H1 (cell line): ENCODE measurements at regions not wholly inside any gene's neighbourhood (a gene's known extent, or its start where the extent isn't known, plus 50 kb on each side); places are given as distances from the start of the nearest gene placed in this dataset.

Experiments
- CTCF ChIA-PET: fragments of 300-600 bp; sonication (Branson Sonifier 250); formaldehyde crosslinking; loops from one replicate; lab custom pipeline; 2021; ENCODE audit not compliant: partially characterized antibody; lab: Charles Lee
- POLR2A ChIA-PET: fragments of 300-600 bp; sonication (Branson Sonifier 250); formaldehyde crosslinking; loops from one replicate; lab custom pipeline; 2021; ENCODE audit warnings: inconsistent platforms; ENCODE audit not compliant: partially characterized antibody; lab: Charles Lee
- DNase-seq, 2 experiments: peaks; one replicate each; pipeline versions ENCODE4 v3.0.0 to v3.0.0-alpha.2; 2010 to 2022; ENCODE audit warnings: low spot score in 2 of 2, low read depth in 1 of 2, mixed read lengths in 1 of 2
- FAIRE-seq: peaks from 2 replicates; lab custom pipeline; 2011; peaks lifted over from hg19 to GRCh38; lab: Jason Lieb, UNC
- H2AFZ ChIP-seq: 2 replicates; pipeline ENCODE4 v1.8.1; 2012; ENCODE audit warnings: low read length, inconsistent platforms
- H2AK5ac ChIP-seq: 2 replicates; pipeline ENCODE4 v1.6.1; 2013; ENCODE audit warnings: low read depth, low read length
- H2BK120ac ChIP-seq: replicated peaks from 2 replicates; pipeline ENCODE3; 2013; ENCODE audit warnings: low read depth, low read length, inconsistent platforms
- H2BK12ac ChIP-seq: 2 replicates; pipeline ENCODE4 v1.6.1; 2013; ENCODE audit warnings: low read depth, low read length
- H2BK15ac ChIP-seq: 2 replicates; pipeline ENCODE4 v1.6.1; 2013; ENCODE audit warnings: low read length
- H2BK20ac ChIP-seq: 2 replicates; pipeline ENCODE4 v1.6.1; 2013; ENCODE audit warnings: low read length
- H2BK5ac ChIP-seq: 2 replicates; pipeline ENCODE4 v1.6.1; 2013; ENCODE audit warnings: low read depth, low read length
- H3K14ac ChIP-seq: 2 replicates; pipeline ENCODE4 v1.6.1; 2013; ENCODE audit warnings: inconsistent platforms; ENCODE audit not compliant: insufficient read length
- H3K18ac ChIP-seq: 2 replicates; pipeline ENCODE4 v1.6.1; 2013; ENCODE audit warnings: low read length; ENCODE audit errors: extremely low read depth
- H3K23ac ChIP-seq: 2 replicates; pipeline ENCODE4 v1.6.1; 2013; ENCODE audit warnings: inconsistent platforms; ENCODE audit not compliant: insufficient read length
- H3K23me2 ChIP-seq: 2 replicates; pipeline ENCODE4 v1.6.1; 2013; ENCODE audit warnings: low read depth, low read length
- H3K27ac ChIP-seq: 2 replicates; pipeline ENCODE4 v1.6.1; 2011; ENCODE audit warnings: low read depth, low read length, inconsistent platforms
- H3K27me3 ChIP-seq, 4 experiments: replicated peaks in 1 of 4; 1 replicate in 1 of 4; 2 replicates in 3 of 4; pipeline versions ENCODE4 v1.6.1 to v1.8.1; 2011 to 2013; ENCODE audit warnings: low read length in 3 of 4, mild to moderate bottlenecking in 3 of 4, inconsistent platforms in 2 of 4, mixed read lengths in 2 of 4, moderate library complexity in 1 of 4; ENCODE audit not compliant: control insufficient read depth in 3 of 4, insufficient read depth in 3 of 4; ENCODE audit errors: extremely low read depth in 1 of 4
- H3K36me3 ChIP-seq, 4 experiments: 2 replicates each; pipeline versions ENCODE4 v1.6.1 to v1.8.1; 2011 to 2013; ENCODE audit warnings: mild to moderate bottlenecking in 4 of 4, low read length in 3 of 4, moderate library complexity in 2 of 4, control low read depth in 1 of 4, inconsistent platforms in 1 of 4; ENCODE audit not compliant: insufficient read depth in 4 of 4, control insufficient read depth in 2 of 4
- H3K4ac ChIP-seq: replicated peaks from 2 replicates; pipeline ENCODE3; 2013; ENCODE audit warnings: low read length, low read depth, mixed read lengths, inconsistent platforms; ENCODE audit not compliant: insufficient read length
- H3K4me1 ChIP-seq, 4 experiments: replicated peaks in 1 of 4; 1 replicate in 1 of 4; 2 replicates in 3 of 4; pipeline versions ENCODE4 v1.6.1 to v1.8.1; 2011 to 2013; ENCODE audit warnings: low read length in 3 of 4, inconsistent platforms in 2 of 4, mixed read lengths in 1 of 4; ENCODE audit not compliant: insufficient read depth in 4 of 4, control insufficient read depth in 3 of 4
- H3K4me2 ChIP-seq, 2 experiments: 2 replicates each; pipeline versions ENCODE4 v1.6.1 to v1.8.1; 2011 to 2013; ENCODE audit warnings: low read depth in 2 of 2, low read length in 2 of 2, control low read depth in 1 of 2, inconsistent platforms in 1 of 2, mild to moderate bottlenecking in 1 of 2; ENCODE audit not compliant: insufficient read depth in 1 of 2
- H3K4me3 ChIP-seq, 4 experiments: fragments of 200-600, 300-600 bp in 1 of 4; sonication (generic), shearing (Covaris generic), sonication (Bioruptor Twin) in 1 of 4; 2 replicates each; pipeline versions ENCODE4 v1.5.1 to v1.8.1; 2011 to 2016; ENCODE audit warnings: low read length in 4 of 4, low read depth in 3 of 4, control low read depth in 2 of 4, inconsistent platforms in 2 of 4, mild to moderate bottlenecking in 2 of 4, mixed read lengths in 1 of 4, moderate library complexity in 1 of 4; ENCODE audit not compliant: insufficient read depth in 2 of 4; ENCODE audit errors: extremely low read depth in 1 of 4
- H3K56ac ChIP-seq: replicated peaks from 2 replicates; pipeline ENCODE3; 2013; ENCODE audit warnings: low read depth, mild to moderate bottlenecking, mixed read lengths, low read length, inconsistent platforms; ENCODE audit not compliant: insufficient read length
- H3K79me1 ChIP-seq: 2 replicates; pipeline ENCODE4 v1.6.1; 2013; ENCODE audit warnings: low read depth, low read length, control low read depth
- H3K79me2 ChIP-seq, 2 experiments: 2 replicates each; pipeline versions ENCODE4 v1.6.1 to v1.8.1; 2012 to 2013; ENCODE audit warnings: low read length in 2 of 2, mild to moderate bottlenecking in 2 of 2, inconsistent platforms in 1 of 2; ENCODE audit not compliant: insufficient read depth in 2 of 2, control insufficient read depth in 1 of 2
- H3K9ac ChIP-seq, 4 experiments: replicated peaks in 1 of 4; 1 replicate in 1 of 4; 2 replicates in 3 of 4; pipeline versions ENCODE4 v1.6.1 to v1.8.1; 2011 to 2013; ENCODE audit warnings: low read depth in 3 of 4, low read length in 3 of 4, control low read depth in 2 of 4, mild to moderate bottlenecking in 2 of 4, moderate library complexity in 2 of 4, inconsistent platforms in 1 of 4; ENCODE audit errors: extremely low read depth in 1 of 4
- H3K9me3 ChIP-seq, 2 experiments: 2 replicates each; pipeline versions ENCODE4 v1.6.1 to v1.8.1; 2012 to 2013; ENCODE audit warnings: mild to moderate bottlenecking in 2 of 2, moderate library complexity in 2 of 2, control low read depth in 1 of 2, inconsistent platforms in 1 of 2, low read depth in 1 of 2, low read length in 1 of 2, mixed read lengths in 1 of 2; ENCODE audit not compliant: insufficient read depth in 2 of 2
- H4K20me1 ChIP-seq, 2 experiments: replicated peaks in 1 of 2; 2 replicates each; pipeline versions ENCODE3 to v1.8.1; 2011 to 2013; ENCODE audit warnings: inconsistent platforms in 2 of 2, low read length in 2 of 2, mild to moderate bottlenecking in 1 of 2; ENCODE audit not compliant: insufficient read depth in 2 of 2, control insufficient read depth in 1 of 2
- H4K5ac ChIP-seq: 2 replicates; pipeline ENCODE4 v1.6.1; 2013; ENCODE audit warnings: low read length, low read depth, mixed read lengths, inconsistent platforms; ENCODE audit not compliant: insufficient read length
- H4K8ac ChIP-seq: 2 replicates; pipeline ENCODE4 v1.8.0; 2013; ENCODE audit warnings: mild to moderate bottlenecking, moderate library complexity, low read length, inconsistent platforms; ENCODE audit not compliant: insufficient read depth; ENCODE audit errors: extremely low read depth
- H4K91ac ChIP-seq: replicated peaks from 2 replicates; pipeline ENCODE3; 2013; ENCODE audit warnings: low read length, mixed read lengths, inconsistent platforms; ENCODE audit not compliant: insufficient read length
- ASH2L ChIP-seq: fragments of 200-600, 300-600 bp; sonication (generic); IDR thresholded peaks from one replicate; pipeline ENCODE4 v1.7.1; 2017; ENCODE audit warnings: low read length
- FOSL1 ChIP-seq: IDR thresholded peaks from 2 replicates; pipeline ENCODE4 v1.6.1; 2011; ENCODE audit warnings: mild to moderate bottlenecking, low read depth, low read length, moderate library complexity; ENCODE audit not compliant: insufficient read depth
- HDAC6 ChIP-seq: IDR thresholded peaks from one replicate; pipeline ENCODE4 v1.7.1; 2012; ENCODE audit warnings: low read depth, mild to moderate bottlenecking, inconsistent platforms, low read length, moderate library complexity
- KDM1A ChIP-seq: fragments of 200-600, 300-600 bp; sonication (generic); IDR thresholded peaks from 2 replicates; pipeline ENCODE4 v1.7.1; 2016; ENCODE audit warnings: mild to moderate bottlenecking, low read length, borderline replicate concordance
- MAX ChIP-seq: IDR thresholded peaks from 2 replicates; pipeline ENCODE4 v1.6.1; 2012; ENCODE audit warnings: inconsistent platforms
- RXRA ChIP-seq: IDR thresholded peaks from 2 replicates; pipeline ENCODE4 v1.6.1; 2011; ENCODE audit warnings: low read depth, mild to moderate bottlenecking, low read length, moderate library complexity; ENCODE audit not compliant: insufficient read depth
- YY1 ChIP-seq: IDR thresholded peaks from 2 replicates; pipeline ENCODE4 v1.6.1; 2011; ENCODE audit warnings: low read depth, mild to moderate bottlenecking, low read length
- WGBS, 2 experiments: shearing (Covaris generic) in 1 of 2; methylation state at CpG; one replicate each; pipeline versions ENCODE4 v1.1.6 to v1.1.7; 2013 to 2015; ENCODE audit warnings: low lambda C conversion rate in 2 of 2, mixed read lengths in 2 of 2, inconsistent platforms in 1 of 2, low coverage in 1 of 2, missing lambda C conversion rate in 1 of 2; ENCODE audit not compliant: insufficient replicate concordance in 2 of 2, insufficient coverage in 1 of 2, insufficient read length in 1 of 2; ENCODE audit errors: extremely low coverage in 1 of 2, missing lambda C conversion rate in 1 of 2; 5-methylcytosine and 5-hydroxymethylcytosine counted together

DNA sequence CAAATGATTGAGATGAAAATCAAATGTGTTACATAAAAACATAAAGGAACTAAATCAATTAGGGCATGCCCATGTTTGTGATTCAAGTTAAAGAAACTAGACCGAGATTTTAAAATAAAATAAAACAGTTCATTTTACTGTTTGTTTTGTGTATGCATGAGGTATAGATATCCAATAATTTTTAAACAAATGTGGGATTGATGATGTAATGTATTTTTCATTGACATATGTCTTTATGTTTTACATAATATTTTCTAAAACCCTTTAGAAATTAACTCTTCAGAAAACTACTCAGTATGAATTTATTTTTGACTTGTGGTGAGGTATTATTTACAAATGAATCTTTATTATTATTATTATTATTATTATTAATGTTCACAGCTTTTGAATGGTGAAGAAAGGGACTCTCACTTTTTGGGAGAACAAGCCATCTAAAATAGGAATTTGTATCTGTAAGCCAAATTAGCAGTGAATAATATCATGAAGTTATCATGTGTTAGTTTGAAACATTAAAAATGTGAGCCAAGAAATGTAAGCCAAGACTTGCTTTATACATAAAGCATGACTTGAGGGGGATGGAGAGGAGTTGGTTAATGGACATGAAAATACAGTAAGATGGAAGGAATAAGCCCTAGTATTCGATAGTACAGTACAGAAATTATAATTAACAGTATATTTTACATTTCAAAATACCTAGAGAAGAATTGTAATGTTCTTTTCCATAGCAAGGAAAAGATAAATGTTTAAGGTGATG is 355.0 kb downstream of the CDH10 start:
- Histone ChIP-seq H3K79me1 (no peaks in the 10 kb centered on the region), H4K8ac (no peak overlapping the region), H3K79me2 (no peaks in the 10 kb centered on the region), H3K4me1 (no peaks in the 10 kb centered on the region), H4K91ac (no peak overlapping the region), H2BK12ac (no peak overlapping the region), H3K4me2 (no peak overlapping the region), H3K23me2 (no peaks in the 10 kb centered on the region), H2BK120ac (no peak overlapping the region), H4K5ac (no peak overlapping the region), H3K27ac (no peak overlapping the region), H3K18ac (no peak overlapping the region), H2AK5ac (no peak overlapping the region), H2BK20ac (no peak overlapping the region), H3K9me3 (no peaks in the 10 kb centered on the region), H3K23ac (no peak overlapping the region), H2BK15ac (no peak overlapping the region), H3K27me3 (no peaks in the 10 kb centered on the region), H2BK5ac (no peak overlapping the region), H3K56ac (no peak overlapping the region), H3K4ac (no peak overlapping the region), H3K14ac (no peak overlapping the region), H3K36me3 (no peaks in the 10 kb centered on the region), H4K20me1 (no peaks in the 10 kb centered on the region), H3K9ac (no peak overlapping the region), H2AFZ (no peak overlapping the region), H3K4me3 (no peak overlapping the region)
- CTCF ChIA-PET: no interaction called here
- 86% methylated on average over 2 of the region's 2 CpGs; no CpG with 5 or more reads in 1 of the 2 experiments for WGBS, 2 experiments
- POLR2A ChIA-PET: no interaction called here
- no peak for DNase-seq
- no peak for FAIRE-seq
- no peak for TF ChIP-seq KDM1A
- no peak for TF ChIP-seq ASH2L
- TF ChIP-seq FOSL1: no peak
- TF ChIP-seq RXRA: no peak
- TF ChIP-seq HDAC6: no peak
- TF ChIP-seq YY1: no peak
- TF ChIP-seq MAX: no peak
